ENCODE measurements at regions not wholly inside any gene's neighbourhood (a gene's known extent, or its start where the extent isn't known, plus 50 kb on each side); places are given as distances from the start of the nearest gene placed in this dataset.

- ATAC-seq (no peak), DNase-seq (no peak)
- Mint-ChIP-seq H3K36me3 (ENCODE audit: low read depth) (peaks cover 2% of the 10 kb centered on the region), H3K27me3 (ENCODE audit: low read depth) (no peaks in the 10 kb centered on the region), H3K4me1 (ENCODE audit: low read depth) (no peaks in the 10 kb centered on the region), H3K9me3 (ENCODE audit: insufficient read depth) (peaks cover 48% of the 10 kb centered on the region), H3K4me3 (no peak overlapping the region), H3K27ac (no peak overlapping the region)
- ChIA-PET POLR2A (no interaction called here), CTCF (no interaction called here)
These were observed 1454.1 kb downstream of the UQCRFS1 start for GRCh38 chr19:27758626-27759505.

- ATAC-seq = no peak
- ChIA-PET CTCF (no interaction called here), POLR2A (no interaction called here)
- no peaks in the 10 kb centered on the region for H3K27me3 Mint-ChIP-seq (ENCODE audit: low read depth)
- no peak for DNase-seq
- no peaks in the 10 kb centered on the region for H3K36me3 Mint-ChIP-seq (ENCODE audit: low read depth)
- H3K4me3 Mint-ChIP-seq = no peak overlapping the region
- no peak overlapping the region for H3K27ac Mint-ChIP-seq
- no peaks in the 10 kb centered on the region for H3K4me1 Mint-ChIP-seq (ENCODE audit: low read depth)
- peaks cover 44% of the 10 kb centered on the region for H3K9me3 Mint-ChIP-seq (ENCODE audit: insufficient read depth)
These were observed 1458.3 kb downstream of the UQCRFS1 start for GRCh38 chr19:27754700-27755099.

- H3K4me3 Mint-ChIP-seq = no peak overlapping the region
- no peak for DNase-seq
- CTCF ChIA-PET = no interaction called here
- peaks cover 40% of the 10 kb centered on the region for H3K9me3 Mint-ChIP-seq (ENCODE audit: insufficient read depth)
- ATAC-seq = no peak
- no peaks in the 10 kb centered on the region for H3K36me3 Mint-ChIP-seq (ENCODE audit: low read depth)
- no peak overlapping the region for H3K27ac Mint-ChIP-seq
- H3K27me3 Mint-ChIP-seq (ENCODE audit: low read depth) = no peaks in the 10 kb centered on the region
- H3K4me1 Mint-ChIP-seq (ENCODE audit: low read depth) = no peaks in the 10 kb centered on the region
- POLR2A ChIA-PET = no interaction called here
These were observed 1459.3 kb downstream of the UQCRFS1 start for GRCh38 chr19:27753622-27754021.

- Mint-ChIP-seq H3K4me3 (no peak overlapping the region), H3K36me3 (ENCODE audit: low read depth) (no peaks in the 10 kb centered on the region), H3K9me3 (ENCODE audit: insufficient read depth) (peaks cover 41% of the 10 kb centered on the region), H3K27ac (no peak overlapping the region), H3K27me3 (ENCODE audit: low read depth) (no peaks in the 10 kb centered on the region), H3K4me1 (ENCODE audit: low read depth) (no peaks in the 10 kb centered on the region)
- ChIA-PET CTCF (no interaction called here), POLR2A (no interaction called here)
- DNase-seq (no peak), ATAC-seq (no peak)
These were observed 1460.3 kb downstream of the UQCRFS1 start for GRCh38 chr19:27752530-27753184.

GRCh38 chr19:27751044-27751391, 1461.9 kb downstream of the UQCRFS1 start:
- CTCF ChIA-PET = no interaction called here
- no peak for ATAC-seq
- Mint-ChIP-seq H3K4me3 (no peak overlapping the region), H3K27ac (no peak overlapping the region), H3K9me3 (ENCODE audit: insufficient read depth) (peaks cover 45% of the 10 kb centered on the region), H3K4me1 (ENCODE audit: low read depth) (no peaks in the 10 kb centered on the region), H3K36me3 (ENCODE audit: low read depth) (no peaks in the 10 kb centered on the region), H3K27me3 (ENCODE audit: low read depth) (no peaks in the 10 kb centered on the region)
- no peak for DNase-seq
- POLR2A ChIA-PET = no interaction called here

- no peaks in the 10 kb centered on the region for H3K27me3 Mint-ChIP-seq (ENCODE audit: low read depth)
- ATAC-seq (no peak), DNase-seq (no peak)
- H3K27ac Mint-ChIP-seq = no peak overlapping the region
- no peaks in the 10 kb centered on the region for H3K4me1 Mint-ChIP-seq (ENCODE audit: low read depth)
- ChIA-PET CTCF (no interaction called here), POLR2A (no interaction called here)
- no peak overlapping the region for H3K4me3 Mint-ChIP-seq
- no peaks in the 10 kb centered on the region for H3K36me3 Mint-ChIP-seq (ENCODE audit: low read depth)
- peaks cover 45% of the 10 kb centered on the region for H3K9me3 Mint-ChIP-seq (ENCODE audit: insufficient read depth)
These were observed 1462.4 kb downstream of the UQCRFS1 start for GRCh38 chr19:27750391-27751043.

- Mint-ChIP-seq H3K9me3 (ENCODE audit: insufficient read depth) (peaks cover 44% of the 10 kb centered on the region), H3K27me3 (ENCODE audit: low read depth) (no peaks in the 10 kb centered on the region), H3K27ac (no peak overlapping the region), H3K4me3 (no peak overlapping the region), H3K36me3 (ENCODE audit: low read depth) (no peaks in the 10 kb centered on the region), H3K4me1 (ENCODE audit: low read depth) (no peaks in the 10 kb centered on the region)
- CTCF ChIA-PET = no interaction called here
- ATAC-seq (no peak), DNase-seq (no peak)
- POLR2A ChIA-PET = no interaction called here
These were observed 1464.3 kb downstream of the UQCRFS1 start for GRCh38 chr19:27748551-27749152.

- Mint-ChIP-seq H3K9me3 (ENCODE audit: insufficient read depth) (peaks cover 44% of the 10 kb centered on the region), H3K36me3 (ENCODE audit: low read depth) (peaks cover 2% of the 10 kb centered on the region), H3K4me3 (no peak overlapping the region), H3K27me3 (ENCODE audit: low read depth) (no peaks in the 10 kb centered on the region), H3K27ac (no peak overlapping the region), H3K4me1 (ENCODE audit: low read depth) (no peaks in the 10 kb centered on the region)
- no peak for ATAC-seq
- DNase-seq = no peak
- CTCF ChIA-PET = no interaction called here
- POLR2A ChIA-PET = no interaction called here
These were observed 1466.1 kb downstream of the UQCRFS1 start for GRCh38 chr19:27746691-27747380.

GRCh38 chr19:27745978-27746542, 1466.9 kb downstream of the UQCRFS1 start:
- no peak for DNase-seq

GRCh38 chr19:27744926-27745768, 1467.8 kb downstream of the UQCRFS1 start:
- H3K27ac Mint-ChIP-seq = no peak overlapping the region
- POLR2A ChIA-PET = no interaction called here
- ATAC-seq = no peak
- peaks cover 46% of the 10 kb centered on the region for H3K9me3 Mint-ChIP-seq (ENCODE audit: insufficient read depth)
- DNase-seq = no peak
- no peaks in the 10 kb centered on the region for H3K27me3 Mint-ChIP-seq (ENCODE audit: low read depth)
- H3K36me3 Mint-ChIP-seq (ENCODE audit: low read depth) = peaks cover 3% of the 10 kb centered on the region
- CTCF ChIA-PET = no interaction called here
- no peaks in the 10 kb centered on the region for H3K4me1 Mint-ChIP-seq (ENCODE audit: low read depth)
- no peak overlapping the region for H3K4me3 Mint-ChIP-seq

More at GRCh38 chr19:27745978-27746542, 1466.9 kb downstream of the UQCRFS1 start:
- Mint-ChIP-seq H3K9me3 (ENCODE audit: insufficient read depth) (peaks cover 39% of the 10 kb centered on the region), H3K4me1 (ENCODE audit: low read depth) (no peaks in the 10 kb centered on the region), H3K27ac (no peak overlapping the region), H3K36me3 (ENCODE audit: low read depth) (peaks cover 3% of the 10 kb centered on the region), H3K4me3 (no peak overlapping the region), H3K27me3 (ENCODE audit: low read depth) (no peaks in the 10 kb centered on the region)
- ChIA-PET POLR2A (no interaction called here), CTCF (no interaction called here)
- ATAC-seq = no peak

GRCh38 chr19:27742041-27742440, 1470.9 kb downstream of the UQCRFS1 start:
- Mint-ChIP-seq H3K4me1 (ENCODE audit: low read depth) (no peaks in the 10 kb centered on the region), H3K36me3 (ENCODE audit: low read depth) (peaks cover 3% of the 10 kb centered on the region), H3K27me3 (ENCODE audit: low read depth) (no peaks in the 10 kb centered on the region), H3K4me3 (no peak overlapping the region), H3K9me3 (ENCODE audit: insufficient read depth) (peaks cover 54% of the 10 kb centered on the region), H3K27ac (no peak overlapping the region)
- ATAC-seq (no peak), DNase-seq (no peak)
- ChIA-PET CTCF (no interaction called here), POLR2A (no interaction called here)

Measured in activated CD8-positive, alpha-beta T cell treated with anti-CD3 and anti-CD28 coated beads, Interleukin-2, amount 10 ng/mL, durations not matched to agents 7 days and 5 days (primary cell).